Fibroblast of pulmonary artery (primary cell): ENCODE measurements at regions not wholly inside any gene's neighbourhood (a gene's known extent, or its start where the extent isn't known, plus 50 kb on each side); places are given as distances from the start of the nearest gene placed in this dataset.
"Not testable (repeated sequence)": the region's sequence is repeated elsewhere in the genome, so short reads cannot be mapped to it uniquely, and the experiment has no call there.

Source experiments
- DNase-seq: peaks from one replicate; pipeline ENCODE4 v3.0.0-alpha.2; 2010; ENCODE audit warnings: low read depth
- H3K4me3 ChIP-seq: replicated peaks from 2 replicates; pipeline ENCODE4 v1.5.1; 2011; ENCODE audit warnings: low read depth, mild to moderate bottlenecking, control low read depth, low read length, moderate library complexity
- CTCF ChIP-seq: IDR thresholded peaks from 2 replicates; pipeline ENCODE4 v1.5.1; 2011; ENCODE audit warnings: mild to moderate bottlenecking, control low read depth, low read length, inconsistent platforms; ENCODE audit errors: missing control alignments

- H3K4me3 ChIP-seq, DNase-seq: not testable (repeated sequence)
Observed at GRCh38 chr4:183044924-183045640, 54.0 kb upstream of the WWC2 start.

GRCh38 chr4:183038436-183038835 lies 60.6 kb upstream of the WWC2 start:
- no peak overlapping the region for H3K4me3 ChIP-seq
- TF ChIP-seq CTCF = no peak
- no peak for DNase-seq

GRCh38 chr4:183035726-183036415 lies 63.2 kb upstream of the WWC2 start:
- H3K4me3 ChIP-seq = no peak overlapping the region
- no peak for DNase-seq
- no peak for TF ChIP-seq CTCF

GRCh38 chr4:183035256-183035655 lies 63.8 kb upstream of the WWC2 start:
- DNase-seq = no peak
- no peak overlapping the region for H3K4me3 ChIP-seq
- TF ChIP-seq CTCF = no peak

GRCh38 chr4:183030823-183031222 lies 68.2 kb upstream of the WWC2 start:
- no peak for TF ChIP-seq CTCF

GRCh38 chr4:183030309-183030708 lies 68.7 kb upstream of the WWC2 start:
- no peak overlapping the region for H3K4me3 ChIP-seq
- TF ChIP-seq CTCF = no peak

More at GRCh38 chr4:183030823-183031222, 68.2 kb upstream of the WWC2 start:
- no peak for DNase-seq
- no peak overlapping the region for H3K4me3 ChIP-seq

GRCh38 chr4:183029365-183029764 lies 69.7 kb upstream of the WWC2 start:
- TF ChIP-seq CTCF = no peak
- no peak for DNase-seq
- H3K4me3 ChIP-seq = no peak overlapping the region

More at GRCh38 chr4:183030309-183030708, 68.7 kb upstream of the WWC2 start:
- DNase-seq = no peak
